ENCODE measurements at regions not wholly inside any gene's neighbourhood (a gene's known extent, or its start where the extent isn't known, plus 50 kb on each side); places are given as distances from the start of the nearest gene placed in this dataset.

DNA sequence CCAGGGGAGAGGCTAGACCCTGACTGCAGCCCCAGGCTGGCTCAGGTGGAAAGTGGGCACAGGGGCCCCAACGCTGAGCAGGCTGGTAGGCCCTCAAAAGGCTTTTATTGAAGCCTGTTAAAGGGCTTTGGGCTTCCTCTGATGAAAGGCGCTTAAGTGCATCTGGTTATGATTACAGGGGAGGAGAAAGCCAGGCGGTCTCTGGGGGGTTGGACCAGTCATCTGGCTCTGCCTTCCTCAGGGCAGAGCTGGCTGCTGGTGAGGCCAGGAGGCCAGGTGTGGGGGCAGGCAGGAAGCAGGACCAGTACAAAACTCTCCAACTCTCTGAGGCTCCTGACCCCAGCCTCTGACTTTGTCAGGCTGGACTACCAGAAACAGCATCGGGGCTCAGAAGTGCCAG lies 68.8 kb upstream of the BCOR start:
- H3K27ac ChIP-seq (replicated peaks): no peak overlapping the region
- DNase-seq (ENCODE audit: low read depth in 1 of 2, low spot score in 1 of 2): no peak
- TF ChIP-seq, protein P1, sequence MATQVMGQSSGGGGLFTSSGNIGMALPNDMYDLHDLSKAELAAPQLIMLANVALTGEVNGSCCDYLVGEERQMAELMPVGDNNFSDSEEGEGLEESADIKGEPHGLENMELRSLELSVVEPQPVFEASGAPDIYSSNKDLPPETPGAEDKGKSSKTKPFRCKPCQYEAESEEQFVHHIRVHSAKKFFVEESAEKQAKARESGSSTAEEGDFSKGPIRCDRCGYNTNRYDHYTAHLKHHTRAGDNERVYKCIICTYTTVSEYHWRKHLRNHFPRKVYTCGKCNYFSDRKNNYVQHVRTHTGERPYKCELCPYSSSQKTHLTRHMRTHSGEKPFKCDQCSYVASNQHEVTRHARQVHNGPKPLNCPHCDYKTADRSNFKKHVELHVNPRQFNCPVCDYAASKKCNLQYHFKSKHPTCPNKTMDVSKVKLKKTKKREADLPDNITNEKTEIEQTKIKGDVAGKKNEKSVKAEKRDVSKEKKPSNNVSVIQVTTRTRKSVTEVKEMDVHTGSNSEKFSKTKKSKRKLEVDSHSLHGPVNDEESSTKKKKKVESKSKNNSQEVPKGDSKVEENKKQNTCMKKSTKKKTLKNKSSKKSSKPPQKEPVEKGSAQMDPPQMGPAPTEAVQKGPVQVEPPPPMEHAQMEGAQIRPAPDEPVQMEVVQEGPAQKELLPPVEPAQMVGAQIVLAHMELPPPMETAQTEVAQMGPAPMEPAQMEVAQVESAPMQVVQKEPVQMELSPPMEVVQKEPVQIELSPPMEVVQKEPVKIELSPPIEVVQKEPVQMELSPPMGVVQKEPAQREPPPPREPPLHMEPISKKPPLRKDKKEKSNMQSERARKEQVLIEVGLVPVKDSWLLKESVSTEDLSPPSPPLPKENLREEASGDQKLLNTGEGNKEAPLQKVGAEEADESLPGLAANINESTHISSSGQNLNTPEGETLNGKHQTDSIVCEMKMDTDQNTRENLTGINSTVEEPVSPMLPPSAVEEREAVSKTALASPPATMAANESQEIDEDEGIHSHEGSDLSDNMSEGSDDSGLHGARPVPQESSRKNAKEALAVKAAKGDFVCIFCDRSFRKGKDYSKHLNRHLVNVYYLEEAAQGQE (IDR thresholded peaks at IDR 0.05; ENCODE audit: insufficient replicate concordance, low read depth): no peak
- TF ChIP-seq SPI1 (IDR thresholded peaks at IDR 0.05; ENCODE audit: borderline replicate concordance, low read depth): no peak
- no peak for TF ChIP-seq POLR2AphosphoS5 (IDR thresholded peaks at IDR 0.05; ENCODE audit: low read depth)
- TF ChIP-seq GABPA (IDR thresholded peaks at IDR 0.05; ENCODE audit: low read depth): no peak
- TF ChIP-seq, protein P2, sequence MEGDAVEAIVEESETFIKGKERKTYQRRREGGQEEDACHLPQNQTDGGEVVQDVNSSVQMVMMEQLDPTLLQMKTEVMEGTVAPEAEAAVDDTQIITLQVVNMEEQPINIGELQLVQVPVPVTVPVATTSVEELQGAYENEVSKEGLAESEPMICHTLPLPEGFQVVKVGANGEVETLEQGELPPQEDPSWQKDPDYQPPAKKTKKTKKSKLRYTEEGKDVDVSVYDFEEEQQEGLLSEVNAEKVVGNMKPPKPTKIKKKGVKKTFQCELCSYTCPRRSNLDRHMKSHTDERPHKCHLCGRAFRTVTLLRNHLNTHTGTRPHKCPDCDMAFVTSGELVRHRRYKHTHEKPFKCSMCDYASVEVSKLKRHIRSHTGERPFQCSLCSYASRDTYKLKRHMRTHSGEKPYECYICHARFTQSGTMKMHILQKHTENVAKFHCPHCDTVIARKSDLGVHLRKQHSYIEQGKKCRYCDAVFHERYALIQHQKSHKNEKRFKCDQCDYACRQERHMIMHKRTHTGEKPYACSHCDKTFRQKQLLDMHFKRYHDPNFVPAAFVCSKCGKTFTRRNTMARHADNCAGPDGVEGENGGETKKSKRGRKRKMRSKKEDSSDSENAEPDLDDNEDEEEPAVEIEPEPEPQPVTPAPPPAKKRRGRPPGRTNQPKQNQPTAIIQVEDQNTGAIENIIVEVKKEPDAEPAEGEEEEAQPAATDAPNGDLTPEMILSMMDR (IDR thresholded peaks at IDR 0.05; ENCODE audit: insufficient read depth, low read length): no peak

DNA sequence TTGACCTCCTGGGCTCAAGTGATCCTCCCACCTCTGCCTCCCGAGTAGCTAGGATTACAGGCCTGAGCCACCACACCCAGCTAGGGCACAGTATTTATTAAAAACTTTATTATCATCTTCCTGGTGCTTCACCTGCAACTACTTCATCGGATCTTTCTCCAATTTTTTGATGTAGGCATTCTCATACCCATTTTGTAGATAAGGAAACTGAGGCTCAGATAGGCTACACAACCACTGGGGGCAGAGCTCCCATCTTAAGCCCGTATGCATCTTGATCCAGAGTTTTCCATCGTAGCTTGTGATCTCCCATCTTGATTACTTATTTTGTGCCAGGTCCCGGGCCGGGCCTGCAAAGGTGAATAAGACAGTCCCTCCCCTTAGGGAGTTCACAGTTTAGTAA lies 68.1 kb upstream of the BCOR start:
- Histone ChIP-seq H3K4me3 (replicated peaks; ENCODE audit: insufficient read depth, low read length) (no peak overlapping the region), H3K27me3 (ENCODE audit: insufficient read depth, poor library complexity, severe bottlenecking) (peaks cover 5% of the 10 kb centered on the region), H3K27ac (replicated peaks) (no peak overlapping the region)
- DNase-seq (ENCODE audit: low read depth in 1 of 2, low spot score in 1 of 2): no peak
- TF ChIP-seq SPI1 (IDR thresholded peaks at IDR 0.05; ENCODE audit: borderline replicate concordance, low read depth): no peak
- TF ChIP-seq, protein P2 (IDR thresholded peaks at IDR 0.05; ENCODE audit: insufficient read depth, low read length): no peak
- TF ChIP-seq, protein P1 (IDR thresholded peaks at IDR 0.05; ENCODE audit: insufficient replicate concordance, low read depth): no peak

More for the DNA sequence above, 68.8 kb upstream of the BCOR start:
- no peak overlapping the region for H3K4me3 ChIP-seq (replicated peaks; ENCODE audit: insufficient read depth, low read length)
- H3K27me3 ChIP-seq (ENCODE audit: insufficient read depth, poor library complexity, severe bottlenecking): peaks cover 5% of the 10 kb centered on the region

DNA sequence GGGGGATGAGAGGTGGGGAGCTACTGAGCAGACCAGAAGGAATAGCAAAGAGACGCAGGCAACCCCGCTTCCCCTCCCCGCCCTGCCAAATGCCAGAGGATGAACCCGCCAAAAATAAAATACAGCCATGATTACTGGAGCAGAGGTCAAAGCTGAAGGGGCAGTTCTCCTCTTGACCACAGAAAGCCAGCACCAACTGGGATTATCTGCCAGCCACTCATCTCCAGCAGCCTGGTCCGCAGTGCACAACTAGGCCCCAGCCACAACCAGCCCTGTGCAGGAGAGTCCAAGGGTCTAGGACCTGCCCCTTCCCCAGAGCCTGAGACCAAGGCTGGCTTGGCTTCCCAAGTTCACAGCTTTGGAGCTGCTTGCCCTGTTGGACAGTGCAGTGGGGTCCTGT lies 67.4 kb upstream of the BCOR start:
- DNase-seq (ENCODE audit: low read depth in 1 of 2, low spot score in 1 of 2): no peak
- Histone ChIP-seq H3K4me3 (replicated peaks; ENCODE audit: insufficient read depth, low read length) (no peak overlapping the region), H3K27me3 (ENCODE audit: insufficient read depth, poor library complexity, severe bottlenecking) (peaks cover 5% of the 10 kb centered on the region), H3K27ac (replicated peaks) (no peak overlapping the region)
- TF ChIP-seq SPI1 (IDR thresholded peaks at IDR 0.05; ENCODE audit: borderline replicate concordance, low read depth): no peak
- TF ChIP-seq, protein P2 (IDR thresholded peaks at IDR 0.05; ENCODE audit: insufficient read depth, low read length): no peak
- TF ChIP-seq, protein P1 (IDR thresholded peaks at IDR 0.05; ENCODE audit: insufficient replicate concordance, low read depth): no peak
- TF ChIP-seq GABPA (IDR thresholded peaks at IDR 0.05; ENCODE audit: low read depth): no peak
- TF ChIP-seq POLR2AphosphoS5 (IDR thresholded peaks at IDR 0.05; ENCODE audit: low read depth): no peak
